ENCODE measurements at regions not wholly inside any gene's neighbourhood (a gene's known extent, or its start where the extent isn't known, plus 50 kb on each side); places are given as distances from the start of the nearest gene placed in this dataset.

DNA sequence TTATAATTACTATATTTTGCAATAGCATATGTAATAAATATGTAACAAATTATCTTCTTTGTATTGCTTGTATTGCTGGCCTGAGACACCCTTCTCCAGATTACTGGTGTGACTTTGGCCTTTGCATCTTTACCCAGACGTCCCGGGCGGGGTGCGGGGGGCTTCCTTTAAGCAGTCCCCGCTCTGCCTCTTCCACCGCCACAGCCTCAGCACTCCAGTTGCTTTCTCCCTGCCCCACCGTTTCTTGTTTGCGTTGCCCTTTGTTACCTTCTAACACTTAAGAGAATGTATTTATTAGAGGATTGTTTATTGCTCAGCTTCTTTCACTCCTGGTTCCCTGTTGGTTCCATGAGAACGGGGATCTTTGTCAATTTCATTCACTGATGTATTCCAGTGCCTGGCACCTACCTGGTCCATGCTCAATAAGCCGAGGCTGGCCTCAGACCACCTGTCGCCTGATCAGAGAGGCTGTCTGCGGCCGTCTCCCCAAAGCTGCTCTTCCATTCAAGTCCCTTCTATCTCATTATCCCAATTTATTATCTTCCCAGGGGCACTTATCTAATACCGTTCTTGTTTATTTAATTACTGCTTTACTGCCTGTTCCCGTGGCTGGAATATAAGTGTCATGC, 100.5 kb upstream of the RFLNA start:
- no peaks in the 10 kb centered on the region for H3K23me2 ChIP-seq (ENCODE audit: insufficient read length, low read depth, low read length, poor library complexity, severe bottlenecking)
- Mint-ChIP-seq H3K4me3 (no peak overlapping the region), H3K36me3 (ENCODE audit: insufficient read depth in 1 of 3, low read depth in 3 of 3) (peaks cover 0 to 15% (median 8%) of the 10 kb centered on the region in 3 experiments; a peak in 4 of 7 replicates), H3K4me1 (peaks cover 10 to 12% of the 10 kb centered on the region in 2 experiments), H3K27me3 (ENCODE audit: low read depth) (peaks cover 1% of the 10 kb centered on the region; the same call in 1 of the 2 replicates), H3K9me3 (peaks cover 2 to 19% of the 10 kb centered on the region in 2 experiments; a peak in 4 of 5 replicates), H3K27ac (no peak overlapping the region)
- H4K8ac ChIP-seq (replicated peaks; ENCODE audit: insufficient read length, low read depth, low read length) = no peak overlapping the region
- H3K9ac ChIP-seq (ENCODE audit: extremely low read depth, insufficient read length, low read length) = no peak overlapping the region
- H4K5ac ChIP-seq (ENCODE audit: insufficient read length, low read depth, low read length) = no peak overlapping the region
- no peak overlapping the region for H3K4me2 ChIP-seq (ENCODE audit: insufficient read depth, insufficient read length, low read length)
- no peak overlapping the region for H2AK5ac ChIP-seq (ENCODE audit: insufficient read length, low read length)
- no peak overlapping the region for H2AFZ ChIP-seq (ENCODE audit: low read length)
- no peak overlapping the region for H2BK5ac ChIP-seq (ENCODE audit: insufficient read length, low read length)
- DNase-seq = no peak
- H3K27me3 ChIP-seq (ENCODE audit: insufficient read depth, low read length) = no peaks in the 10 kb centered on the region
- H4K91ac ChIP-seq (ENCODE audit: insufficient read length, low read depth, low read length) = no peak overlapping the region
- H2BK20ac ChIP-seq (ENCODE audit: low read depth, low read length, poor library complexity, severe bottlenecking) = no peak overlapping the region
- H3K4me1 ChIP-seq (ENCODE audit: insufficient read depth, low read length) = no peaks in the 10 kb centered on the region
- H2BK12ac ChIP-seq (ENCODE audit: insufficient read length, low read depth, low read length) = no peak overlapping the region
- no CpG with 5 or more reads among the region's 15 CpGs for WGBS (ENCODE audit: extremely low coverage, insufficient read length, low lambda C conversion rate)
- no peak overlapping the region for H3K14ac ChIP-seq (ENCODE audit: insufficient read depth, low read length)
- no peak overlapping the region for H3K18ac ChIP-seq (ENCODE audit: insufficient read length, low read depth, low read length)
- H2BK120ac ChIP-seq (ENCODE audit: low read depth, low read length, poor library complexity, severe bottlenecking) = no peak overlapping the region
- H4K20me1 ChIP-seq (ENCODE audit: control insufficient read depth, insufficient read depth, insufficient read length) = no peaks in the 10 kb centered on the region
- TF ChIP-seq, protein P1, sequence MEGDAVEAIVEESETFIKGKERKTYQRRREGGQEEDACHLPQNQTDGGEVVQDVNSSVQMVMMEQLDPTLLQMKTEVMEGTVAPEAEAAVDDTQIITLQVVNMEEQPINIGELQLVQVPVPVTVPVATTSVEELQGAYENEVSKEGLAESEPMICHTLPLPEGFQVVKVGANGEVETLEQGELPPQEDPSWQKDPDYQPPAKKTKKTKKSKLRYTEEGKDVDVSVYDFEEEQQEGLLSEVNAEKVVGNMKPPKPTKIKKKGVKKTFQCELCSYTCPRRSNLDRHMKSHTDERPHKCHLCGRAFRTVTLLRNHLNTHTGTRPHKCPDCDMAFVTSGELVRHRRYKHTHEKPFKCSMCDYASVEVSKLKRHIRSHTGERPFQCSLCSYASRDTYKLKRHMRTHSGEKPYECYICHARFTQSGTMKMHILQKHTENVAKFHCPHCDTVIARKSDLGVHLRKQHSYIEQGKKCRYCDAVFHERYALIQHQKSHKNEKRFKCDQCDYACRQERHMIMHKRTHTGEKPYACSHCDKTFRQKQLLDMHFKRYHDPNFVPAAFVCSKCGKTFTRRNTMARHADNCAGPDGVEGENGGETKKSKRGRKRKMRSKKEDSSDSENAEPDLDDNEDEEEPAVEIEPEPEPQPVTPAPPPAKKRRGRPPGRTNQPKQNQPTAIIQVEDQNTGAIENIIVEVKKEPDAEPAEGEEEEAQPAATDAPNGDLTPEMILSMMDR (conservative IDR thresholded peaks at IDR 0.05) = no peak
- H3K9me3 ChIP-seq (ENCODE audit: control insufficient read depth, low read depth, low read length) = no peaks in the 10 kb centered on the region
- H2BK15ac ChIP-seq (ENCODE audit: low read depth, low read length) = no peak overlapping the region
- H3K79me2 ChIP-seq (ENCODE audit: insufficient read depth, low read length) = no peaks in the 10 kb centered on the region
- no peak overlapping the region for H3K23ac ChIP-seq (ENCODE audit: insufficient read length, low read depth, low read length)
- no peak overlapping the region for H3T11ph ChIP-seq (ENCODE audit: low read length)
- no peak overlapping the region for H3K27ac ChIP-seq (ENCODE audit: insufficient read length, low read depth, low read length)
- no peak overlapping the region for H3K56ac ChIP-seq (ENCODE audit: insufficient read length, low read depth, low read length)
- no peaks in the 10 kb centered on the region for H3K79me1 ChIP-seq (ENCODE audit: insufficient read depth, low read depth, low read length, poor library complexity, severe bottlenecking)
- no peak overlapping the region for H3K4ac ChIP-seq (ENCODE audit: low read depth, low read length)

Measured in H9 (cell line).